ENCODE measurements at regions not wholly inside any gene's neighbourhood (a gene's known extent, or its start where the extent isn't known, plus 50 kb on each side); places are given as distances from the start of the nearest gene placed in this dataset.

- DNase-seq = no peak
- no peaks in the 10 kb centered on the region for H3K9me3 Mint-ChIP-seq
- ChIA-PET POLR2A (no interaction called here), CTCF (no interaction called here)
- H3K27ac Mint-ChIP-seq = no peak overlapping the region
- H3K27me3 Mint-ChIP-seq = peaks cover 4% of the 10 kb centered on the region
- no peak overlapping the region for H3K4me3 Mint-ChIP-seq
- intact Hi-C loops (cut with micrococcal nuclease) = no loop called here
- H3K4me1 Mint-ChIP-seq (ENCODE audit: low read depth) = no peaks in the 10 kb centered on the region
- no peaks in the 10 kb centered on the region for H3K36me3 Mint-ChIP-seq
Observed at GRCh38 chr12:124726596-124727263, 136.9 kb downstream of the SCARB1 start.

GRCh38 chr12:124725597-124726237, 137.9 kb downstream of the SCARB1 start:
- no peaks in the 10 kb centered on the region for H3K4me1 Mint-ChIP-seq (ENCODE audit: low read depth)
- ChIA-PET CTCF (interaction anchor here (1.1 kb wide), 1 partner anchor 18 kb away, joined by 3 read pairs; no protein-coding TSS in a partner anchor), POLR2A (no interaction called here)
- no peak overlapping the region for H3K4me3 Mint-ChIP-seq
- H3K9me3 Mint-ChIP-seq = no peaks in the 10 kb centered on the region
- H3K36me3 Mint-ChIP-seq = no peaks in the 10 kb centered on the region
- peaks cover 6% of the 10 kb centered on the region for H3K27me3 Mint-ChIP-seq
- DNase-seq = no peak
- no peak overlapping the region for H3K27ac Mint-ChIP-seq
- intact Hi-C loops (cut with micrococcal nuclease) = no loop called here

- no peak overlapping the region for H3K4me3 Mint-ChIP-seq
- intact Hi-C loops (cut with micrococcal nuclease) = no loop called here
- no peaks in the 10 kb centered on the region for H3K9me3 Mint-ChIP-seq
- DNase-seq = no peak
- no peak overlapping the region for H3K27ac Mint-ChIP-seq
- ChIA-PET POLR2A (no interaction called here), CTCF (interaction anchor here (1.1 kb wide), 1 partner anchor 17 kb away, joined by 3 read pairs; no protein-coding TSS in a partner anchor)
- H3K36me3 Mint-ChIP-seq = no peaks in the 10 kb centered on the region
- H3K4me1 Mint-ChIP-seq (ENCODE audit: low read depth) = no peaks in the 10 kb centered on the region
- peaks cover 6% of the 10 kb centered on the region for H3K27me3 Mint-ChIP-seq
Observed at GRCh38 chr12:124725099-124725498, 138.6 kb downstream of the SCARB1 start.

GRCh38 chr12:124722878-124723277, 140.8 kb downstream of the SCARB1 start:
- Mint-ChIP-seq H3K4me1 (ENCODE audit: low read depth) (no peaks in the 10 kb centered on the region), H3K27ac (no peak overlapping the region), H3K36me3 (no peaks in the 10 kb centered on the region), H3K4me3 (no peak overlapping the region), H3K9me3 (no peaks in the 10 kb centered on the region), H3K27me3 (peaks cover 6% of the 10 kb centered on the region)
- intact Hi-C loops (cut with micrococcal nuclease) = no loop called here
- ChIA-PET CTCF (no interaction called here), POLR2A (no interaction called here)
- no peak for DNase-seq

GRCh38 chr12:124721501-124722162, 142.0 kb downstream of the SCARB1 start:
- intact Hi-C loops (cut with micrococcal nuclease) = no loop called here
- Mint-ChIP-seq H3K27ac (no peak overlapping the region), H3K27me3 (peaks cover 6% of the 10 kb centered on the region), H3K4me3 (no peak overlapping the region), H3K9me3 (no peaks in the 10 kb centered on the region), H3K4me1 (ENCODE audit: low read depth) (no peaks in the 10 kb centered on the region), H3K36me3 (no peaks in the 10 kb centered on the region)
- CTCF ChIA-PET = interaction anchor here (1.1 kb wide), 1 partner anchor 43 kb away, joined by 5 read pairs; no protein-coding TSS in a partner anchor
- POLR2A ChIA-PET = no interaction called here
- DNase-seq = no peak

GRCh38 chr12:124720681-124721500, 142.8 kb downstream of the SCARB1 start:
- Mint-ChIP-seq H3K9me3 (no peaks in the 10 kb centered on the region), H3K4me3 (no peak overlapping the region), H3K27me3 (peaks cover 2% of the 10 kb centered on the region), H3K4me1 (ENCODE audit: low read depth) (no peaks in the 10 kb centered on the region), H3K36me3 (no peaks in the 10 kb centered on the region), H3K27ac (no peak overlapping the region)
- intact Hi-C loops (cut with micrococcal nuclease) = no loop called here
- DNase-seq = no peak
- ChIA-PET CTCF (interaction anchor here (1.1 kb wide), 1 partner anchor 43 kb away, joined by 5 read pairs; no protein-coding TSS in a partner anchor), POLR2A (no interaction called here)

- H3K36me3 Mint-ChIP-seq = no peaks in the 10 kb centered on the region
- H3K27ac Mint-ChIP-seq = no peak overlapping the region
- no peaks in the 10 kb centered on the region for H3K4me1 Mint-ChIP-seq (ENCODE audit: low read depth)
- DNase-seq = no peak
- POLR2A ChIA-PET = no interaction called here
- H3K27me3 Mint-ChIP-seq = peaks cover 2% of the 10 kb centered on the region
- H3K9me3 Mint-ChIP-seq = no peaks in the 10 kb centered on the region
- CTCF ChIA-PET = no interaction called here
- intact Hi-C loops (cut with micrococcal nuclease) = no loop called here
- no peak overlapping the region for H3K4me3 Mint-ChIP-seq
Observed at GRCh38 chr12:124720004-124720680, 143.5 kb downstream of the SCARB1 start.

GRCh38 chr12:124719231-124719630, 144.4 kb downstream of the SCARB1 start:
- Mint-ChIP-seq H3K4me1 (ENCODE audit: low read depth) (peaks cover 6% of the 10 kb centered on the region), H3K9me3 (no peaks in the 10 kb centered on the region), H3K27me3 (peaks cover 2% of the 10 kb centered on the region), H3K36me3 (no peaks in the 10 kb centered on the region), H3K27ac (no peak overlapping the region), H3K4me3 (no peak overlapping the region)
- CTCF ChIA-PET = no interaction called here
- POLR2A ChIA-PET = no interaction called here
- intact Hi-C loops (cut with micrococcal nuclease) = no loop called here
- DNase-seq = no peak

GRCh38 chr12:124718458-124718857, 145.2 kb downstream of the SCARB1 start:
- H3K27ac Mint-ChIP-seq = no peak overlapping the region

GRCh38 chr12:124718036-124718435, 145.6 kb downstream of the SCARB1 start:
- CTCF ChIA-PET = no interaction called here
- H3K27me3 Mint-ChIP-seq = peaks cover 3% of the 10 kb centered on the region
- H3K9me3 Mint-ChIP-seq = no peaks in the 10 kb centered on the region
- H3K36me3 Mint-ChIP-seq = peaks cover 2% of the 10 kb centered on the region
- H3K4me3 Mint-ChIP-seq = no peak overlapping the region
- POLR2A ChIA-PET = no interaction called here
- H3K4me1 Mint-ChIP-seq (ENCODE audit: low read depth) = peaks cover 18% of the 10 kb centered on the region
- H3K27ac Mint-ChIP-seq = no peak overlapping the region
- intact Hi-C loops (cut with micrococcal nuclease) = no loop called here
- no peak for DNase-seq

More at GRCh38 chr12:124718458-124718857, 145.2 kb downstream of the SCARB1 start:
- CTCF ChIA-PET = no interaction called here
- Mint-ChIP-seq H3K27me3 (peaks cover 2% of the 10 kb centered on the region), H3K36me3 (peaks cover 2% of the 10 kb centered on the region), H3K4me1 (ENCODE audit: low read depth) (peaks cover 13% of the 10 kb centered on the region), H3K9me3 (no peaks in the 10 kb centered on the region), H3K4me3 (no peak overlapping the region)
- DNase-seq = no peak
- POLR2A ChIA-PET = no interaction called here
- intact Hi-C loops (cut with micrococcal nuclease) = no loop called here

- H3K27ac Mint-ChIP-seq = no peak overlapping the region
- CTCF ChIA-PET = no interaction called here
Observed at GRCh38 chr12:124717318-124717717, 146.3 kb downstream of the SCARB1 start.

More at GRCh38 chr12:124717318-124717717, 146.3 kb downstream of the SCARB1 start:
- DNase-seq = no peak
- POLR2A ChIA-PET = no interaction called here
- H3K4me3 Mint-ChIP-seq = no peak overlapping the region
- H3K4me1 Mint-ChIP-seq (ENCODE audit: low read depth) = peaks cover 21% of the 10 kb centered on the region
- intact Hi-C loops (cut with micrococcal nuclease) = no loop called here
- H3K9me3 Mint-ChIP-seq = no peaks in the 10 kb centered on the region
- H3K36me3 Mint-ChIP-seq = peaks cover 2% of the 10 kb centered on the region
- peaks cover 4% of the 10 kb centered on the region for H3K27me3 Mint-ChIP-seq

Measured in activated CD4-positive, alpha-beta memory T cell treated with anti-CD3 and anti-CD28 coated beads for 36 hours (primary cell).